WTC11 (cell line): ENCODE measurements at regions not wholly inside any gene's neighbourhood (a gene's known extent, or its start where the extent isn't known, plus 50 kb on each side); places are given as distances from the start of the nearest gene placed in this dataset.

Experiments used
- ATAC-seq: fragments of 200-7000 bp; cut with Tn5 transposase; 2 replicates; pipeline ENCODE4 v1.10.0; 2021; ENCODE audit warnings: mild to moderate bottlenecking, moderate library complexity
- CTCF ChIA-PET: fragments of 300-600 bp; sonication (Branson Sonifier 250); formaldehyde crosslinking; loops from one replicate; lab custom pipeline; 2021; ENCODE audit warnings: antibody characterized with exemption; lab: Charles Lee
- POLR2A ChIA-PET: fragments of 350-600 bp; sonication (Branson Sonifier 250); formaldehyde crosslinking; loops from one replicate; lab custom pipeline; 2021; ENCODE audit warnings: antibody characterized with exemption; lab: Charles Lee
- DNase-seq: peaks from one replicate; pipeline ENCODE4 v3.0.0; 2021; ENCODE audit warnings: low spot score
- H3K27ac Mint-ChIP-seq: 2 replicates; pipeline ENCODE4 v1.8.0; 2021; ENCODE audit warnings: mixed read lengths
- H3K27me3 Mint-ChIP-seq: 2 replicates; pipeline ENCODE4 v1.8.0; 2021; ENCODE audit warnings: low read depth, mild to moderate bottlenecking, moderate library complexity, mixed read lengths
- H3K36me3 Mint-ChIP-seq: 2 replicates; pipeline ENCODE4 v1.8.0; 2021; ENCODE audit warnings: mixed read lengths
- H3K4me1 Mint-ChIP-seq: 2 replicates; pipeline ENCODE4 v1.8.0; 2022; ENCODE audit warnings: mixed read lengths
- H3K4me3 Mint-ChIP-seq: 2 replicates; pipeline ENCODE4 v1.8.0; 2021; ENCODE audit warnings: mild to moderate bottlenecking, moderate library complexity, mixed read lengths
- H3K9me3 Mint-ChIP-seq: 2 replicates; pipeline ENCODE4 v1.8.0; 2021; ENCODE audit warnings: mixed read lengths
- CBFB ChIP-seq: sonication (generic); formaldehyde crosslinking; IDR thresholded peaks from 2 replicates; pipeline ENCODE4 v1.8.1; 2022; ENCODE audit warnings: mild to moderate bottlenecking, low read depth, missing genetic modification reagents
- E2F5 ChIP-seq: sonication (generic); formaldehyde crosslinking; IDR thresholded peaks from 2 replicates; pipeline ENCODE4 v1.8.1; 2022; ENCODE audit warnings: mild to moderate bottlenecking, moderate library complexity, missing genetic modification reagents
- ETV6 ChIP-seq: sonication (generic); formaldehyde crosslinking; IDR thresholded peaks from 2 replicates; pipeline ENCODE4 v1.8.1; 2022; ENCODE audit warnings: mild to moderate bottlenecking, missing genetic modification reagents
- FOXJ3 ChIP-seq: sonication (generic); formaldehyde crosslinking; IDR thresholded peaks from 2 replicates; pipeline ENCODE4 v1.9.0; 2021; ENCODE audit warnings: missing genetic modification reagents, mild to moderate bottlenecking, borderline replicate concordance
- IRF2 ChIP-seq: sonication (generic); formaldehyde crosslinking; IDR thresholded peaks from 2 replicates; pipeline ENCODE4 v1.8.0; 2022; ENCODE audit warnings: low read depth, missing genetic modification reagents, borderline replicate concordance
- JUN ChIP-seq: sonication (generic); formaldehyde crosslinking; IDR thresholded peaks from 2 replicates; pipeline ENCODE4 v1.8.0; 2023; ENCODE audit warnings: mild to moderate bottlenecking, missing genetic modification reagents
- MYBL2 ChIP-seq: sonication (generic); formaldehyde crosslinking; IDR thresholded peaks from 2 replicates; pipeline ENCODE4 v1.8.1; 2023; ENCODE audit warnings: mild to moderate bottlenecking, moderate library complexity, missing genetic modification reagents
- NFE2L1 ChIP-seq: sonication (generic); formaldehyde crosslinking; IDR thresholded peaks from 2 replicates; pipeline ENCODE4 v1.8.1; 2023; ENCODE audit warnings: missing genetic modification reagents
- NR2C2 ChIP-seq: sonication (generic); formaldehyde crosslinking; IDR thresholded peaks from 2 replicates; pipeline ENCODE4 v1.8.0; 2022; ENCODE audit warnings: mild to moderate bottlenecking, missing genetic modification reagents
- STAT6 ChIP-seq: sonication (generic); formaldehyde crosslinking; conservative IDR thresholded peaks from 2 replicates; pipeline ENCODE4 v1.8.1; 2023; ENCODE audit warnings: mild to moderate bottlenecking, low read depth, missing genetic modification reagents, moderate library complexity
- ZNF138 ChIP-seq: sonication (generic); formaldehyde crosslinking; conservative IDR thresholded peaks from 2 replicates; pipeline ENCODE4 v1.8.1; 2022; ENCODE audit warnings: mild to moderate bottlenecking, moderate library complexity, missing genetic modification reagents
- ZNF263 ChIP-seq: sonication (generic); formaldehyde crosslinking; IDR thresholded peaks from 2 replicates; pipeline ENCODE4 v1.8.1; 2022; ENCODE audit warnings: low read depth, mild to moderate bottlenecking, moderate library complexity, missing genetic modification reagents
- ZNF671 ChIP-seq: fragments of 250-450 bp; sonication (Bioruptor Pico); IDR thresholded peaks from 2 replicates; pipeline ENCODE4 v1.8.0; 2021; ENCODE audit warnings: mild to moderate bottlenecking
- TF ChIP-seq, protein P1 (sequence below): sonication (generic); formaldehyde crosslinking; IDR thresholded peaks from 2 replicates; pipeline ENCODE4 v1.8.1; 2023; ENCODE audit warnings: mild to moderate bottlenecking, moderate library complexity, missing genetic modification reagents
- TF ChIP-seq, protein P2 (sequence below): sonication (generic); formaldehyde crosslinking; IDR thresholded peaks from 2 replicates; pipeline ENCODE4 v1.8.1; 2022; ENCODE audit warnings: missing genetic modification reagents, borderline replicate concordance
- TF ChIP-seq, protein P3 (sequence below): sonication (generic); formaldehyde crosslinking; IDR thresholded peaks from 2 replicates; pipeline ENCODE4 v1.8.1; 2022; ENCODE audit warnings: low read depth, mild to moderate bottlenecking, moderate library complexity, missing genetic modification reagents, borderline replicate concordance
- TF ChIP-seq, protein P4 (sequence below): sonication (generic); formaldehyde crosslinking; IDR thresholded peaks from 2 replicates; pipeline ENCODE4 v1.8.1; 2023; ENCODE audit warnings: mild to moderate bottlenecking, missing genetic modification reagents

DNA sequence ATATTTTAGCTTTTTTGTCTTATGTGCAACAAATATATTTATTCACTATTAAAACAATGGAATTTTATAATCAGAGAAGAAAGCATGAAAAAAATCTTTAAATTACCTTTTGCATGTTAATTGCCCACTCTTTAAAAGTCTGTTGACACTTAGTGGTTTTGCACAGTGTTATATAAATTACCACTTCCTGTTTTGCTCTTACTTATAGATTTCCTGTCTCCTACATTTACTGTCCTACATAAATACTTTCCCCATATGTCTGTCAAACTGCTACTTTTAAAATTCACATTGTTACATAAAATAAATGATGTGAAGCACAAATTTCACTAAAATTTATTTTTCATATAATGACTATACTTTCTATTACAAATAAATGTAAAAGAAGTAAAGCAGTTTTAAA, 161.1 kb upstream of the NDST4 start (continued):
- no peak for TF ChIP-seq ZNF263 (CRISPR knock-in tag)
- no peak for TF ChIP-seq E2F5
- TF ChIP-seq, protein P1, sequence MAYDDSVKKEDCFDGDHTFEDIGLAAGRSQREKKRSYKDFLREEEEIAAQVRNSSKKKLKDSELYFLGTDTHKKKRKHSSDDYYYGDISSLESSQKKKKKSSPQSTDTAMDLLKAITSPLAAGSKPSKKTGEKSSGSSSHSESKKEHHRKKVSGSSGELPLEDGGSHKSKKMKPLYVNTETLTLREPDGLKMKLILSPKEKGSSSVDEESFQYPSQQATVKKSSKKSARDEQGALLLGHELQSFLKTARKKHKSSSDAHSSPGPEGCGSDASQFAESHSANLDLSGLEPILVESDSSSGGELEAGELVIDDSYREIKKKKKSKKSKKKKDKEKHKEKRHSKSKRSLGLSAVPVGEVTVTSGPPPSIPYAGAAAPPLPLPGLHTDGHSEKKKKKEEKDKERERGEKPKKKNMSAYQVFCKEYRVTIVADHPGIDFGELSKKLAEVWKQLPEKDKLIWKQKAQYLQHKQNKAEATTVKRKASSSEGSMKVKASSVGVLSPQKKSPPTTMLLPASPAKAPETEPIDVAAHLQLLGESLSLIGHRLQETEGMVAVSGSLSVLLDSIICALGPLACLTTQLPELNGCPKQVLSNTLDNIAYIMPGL (CRISPR knock-in tag), result no peak
- no peak for TF ChIP-seq IRF2 (CRISPR knock-in tag)
- no peak for TF ChIP-seq NR2C2 (CRISPR knock-in tag)
- no peak for TF ChIP-seq ZNF138 (CRISPR knock-in tag)
- TF ChIP-seq, protein P2, sequence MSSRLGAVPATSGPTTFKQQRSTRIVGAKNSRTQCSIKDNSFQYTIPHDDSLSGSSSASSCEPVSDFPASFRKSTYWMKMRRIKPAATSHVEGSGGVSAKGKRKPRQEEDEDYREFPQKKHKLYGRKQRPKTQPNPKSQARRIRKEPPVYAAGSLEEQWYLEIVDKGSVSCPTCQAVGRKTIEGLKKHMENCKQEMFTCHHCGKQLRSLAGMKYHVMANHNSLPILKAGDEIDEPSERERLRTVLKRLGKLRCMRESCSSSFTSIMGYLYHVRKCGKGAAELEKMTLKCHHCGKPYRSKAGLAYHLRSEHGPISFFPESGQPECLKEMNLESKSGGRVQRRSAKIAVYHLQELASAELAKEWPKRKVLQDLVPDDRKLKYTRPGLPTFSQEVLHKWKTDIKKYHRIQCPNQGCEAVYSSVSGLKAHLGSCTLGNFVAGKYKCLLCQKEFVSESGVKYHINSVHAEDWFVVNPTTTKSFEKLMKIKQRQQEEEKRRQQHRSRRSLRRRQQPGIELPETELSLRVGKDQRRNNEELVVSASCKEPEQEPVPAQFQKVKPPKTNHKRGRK, result no peak
- TF ChIP-seq, protein P3, sequence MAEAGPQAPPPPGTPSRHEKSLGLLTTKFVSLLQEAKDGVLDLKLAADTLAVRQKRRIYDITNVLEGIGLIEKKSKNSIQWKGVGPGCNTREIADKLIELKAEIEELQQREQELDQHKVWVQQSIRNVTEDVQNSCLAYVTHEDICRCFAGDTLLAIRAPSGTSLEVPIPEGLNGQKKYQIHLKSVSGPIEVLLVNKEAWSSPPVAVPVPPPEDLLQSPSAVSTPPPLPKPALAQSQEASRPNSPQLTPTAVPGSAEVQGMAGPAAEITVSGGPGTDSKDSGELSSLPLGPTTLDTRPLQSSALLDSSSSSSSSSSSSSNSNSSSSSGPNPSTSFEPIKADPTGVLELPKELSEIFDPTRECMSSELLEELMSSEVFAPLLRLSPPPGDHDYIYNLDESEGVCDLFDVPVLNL (CRISPR knock-in tag), result no peak
- TF ChIP-seq, all 79 proteins: peak for 0

GRCh38 chr4:115272594-115272993, 159.2 kb upstream of the NDST4 start:
- H3K4me3 Mint-ChIP-seq, result no peak overlapping the region
- 0 out of 2 replicates have a peak overlapping the region, but pooled peaks have one; percentile 7 for H3K27ac Mint-ChIP-seq
- DNase-seq (no peak), ATAC-seq (no peak)
- H3K27me3 Mint-ChIP-seq, result no peaks in the 10 kb centered on the region
- H3K4me1 Mint-ChIP-seq, result peaks cover 16% of the 10 kb centered on the region
- POLR2A ChIA-PET, result no interaction called here
- TF ChIP-seq FOXJ3 (no peak), ZNF671 (no peak), MYBL2 (CRISPR knock-in tag) (no peak), JUN (CRISPR knock-in tag) (no peak), CBFB (CRISPR knock-in tag) (no peak), STAT6 (no peak), NR2C2 (CRISPR knock-in tag) (no peak), ETV6 (CRISPR knock-in tag) (no peak), NFE2L1 (CRISPR knock-in tag) (no peak)
- TF ChIP-seq, protein P3 (CRISPR knock-in tag), result no peak
- TF ChIP-seq, protein P4, sequence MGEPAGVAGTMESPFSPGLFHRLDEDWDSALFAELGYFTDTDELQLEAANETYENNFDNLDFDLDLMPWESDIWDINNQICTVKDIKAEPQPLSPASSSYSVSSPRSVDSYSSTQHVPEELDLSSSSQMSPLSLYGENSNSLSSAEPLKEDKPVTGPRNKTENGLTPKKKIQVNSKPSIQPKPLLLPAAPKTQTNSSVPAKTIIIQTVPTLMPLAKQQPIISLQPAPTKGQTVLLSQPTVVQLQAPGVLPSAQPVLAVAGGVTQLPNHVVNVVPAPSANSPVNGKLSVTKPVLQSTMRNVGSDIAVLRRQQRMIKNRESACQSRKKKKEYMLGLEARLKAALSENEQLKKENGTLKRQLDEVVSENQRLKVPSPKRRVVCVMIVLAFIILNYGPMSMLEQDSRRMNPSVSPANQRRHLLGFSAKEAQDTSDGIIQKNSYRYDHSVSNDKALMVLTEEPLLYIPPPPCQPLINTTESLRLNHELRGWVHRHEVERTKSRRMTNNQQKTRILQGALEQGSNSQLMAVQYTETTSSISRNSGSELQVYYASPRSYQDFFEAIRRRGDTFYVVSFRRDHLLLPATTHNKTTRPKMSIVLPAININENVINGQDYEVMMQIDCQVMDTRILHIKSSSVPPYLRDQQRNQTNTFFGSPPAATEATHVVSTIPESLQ (CRISPR knock-in tag), result no peak
- TF ChIP-seq, protein P2, result no peak
- no peaks in the 10 kb centered on the region for H3K9me3 Mint-ChIP-seq
- CTCF ChIA-PET, result no interaction called here
- no peaks in the 10 kb centered on the region for H3K36me3 Mint-ChIP-seq
